ENCODE measurements at regions not wholly inside any gene's neighbourhood (a gene's known extent, or its start where the extent isn't known, plus 50 kb on each side); places are given as distances from the start of the nearest gene placed in this dataset.

- DNase-seq (ENCODE audit: extremely low spot score, unreplicated experiment): no peak
- Mint-ChIP-seq H3K36me3 (no peaks in the 10 kb centered on the region), H3K4me3 (peak overlapping the region; percentile 1), H3K9me3 (peaks cover 5% of the 10 kb centered on the region), H3K27ac (no peak overlapping the region), H3K4me1 (ENCODE audit: unreplicated experiment) (peaks cover 47% of the 10 kb centered on the region), H3K27me3 (peaks cover 20% of the 10 kb centered on the region)
- TF ChIP-seq, protein P1, sequence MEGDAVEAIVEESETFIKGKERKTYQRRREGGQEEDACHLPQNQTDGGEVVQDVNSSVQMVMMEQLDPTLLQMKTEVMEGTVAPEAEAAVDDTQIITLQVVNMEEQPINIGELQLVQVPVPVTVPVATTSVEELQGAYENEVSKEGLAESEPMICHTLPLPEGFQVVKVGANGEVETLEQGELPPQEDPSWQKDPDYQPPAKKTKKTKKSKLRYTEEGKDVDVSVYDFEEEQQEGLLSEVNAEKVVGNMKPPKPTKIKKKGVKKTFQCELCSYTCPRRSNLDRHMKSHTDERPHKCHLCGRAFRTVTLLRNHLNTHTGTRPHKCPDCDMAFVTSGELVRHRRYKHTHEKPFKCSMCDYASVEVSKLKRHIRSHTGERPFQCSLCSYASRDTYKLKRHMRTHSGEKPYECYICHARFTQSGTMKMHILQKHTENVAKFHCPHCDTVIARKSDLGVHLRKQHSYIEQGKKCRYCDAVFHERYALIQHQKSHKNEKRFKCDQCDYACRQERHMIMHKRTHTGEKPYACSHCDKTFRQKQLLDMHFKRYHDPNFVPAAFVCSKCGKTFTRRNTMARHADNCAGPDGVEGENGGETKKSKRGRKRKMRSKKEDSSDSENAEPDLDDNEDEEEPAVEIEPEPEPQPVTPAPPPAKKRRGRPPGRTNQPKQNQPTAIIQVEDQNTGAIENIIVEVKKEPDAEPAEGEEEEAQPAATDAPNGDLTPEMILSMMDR (conservative IDR thresholded peaks at IDR 0.05): no peak
Observed at GRCh38 chr3:197430502-197430901, 125.3 kb downstream of the BDH1 start.

- Mint-ChIP-seq H3K9me3 (peaks cover 2% of the 10 kb centered on the region), H3K27ac (no peak overlapping the region), H3K4me3 (peak overlapping the region; percentile 46), H3K4me1 (ENCODE audit: unreplicated experiment) (peaks cover 51% of the 10 kb centered on the region), H3K36me3 (no peaks in the 10 kb centered on the region), H3K27me3 (peaks cover 21% of the 10 kb centered on the region)
- TF ChIP-seq, protein P1 (conservative IDR thresholded peaks at IDR 0.05): no peak
- no peak for DNase-seq (ENCODE audit: extremely low spot score, unreplicated experiment)
Observed at GRCh38 chr3:197428952-197429351, 126.8 kb downstream of the BDH1 start.

- Mint-ChIP-seq H3K4me1 (ENCODE audit: unreplicated experiment) (peaks cover 49% of the 10 kb centered on the region), H3K27ac (peak overlapping the region; percentile 62)
Observed at GRCh38 chr3:197428117-197428801, 127.5 kb downstream of the BDH1 start.

GRCh38 chr3:197427021-197427420 lies 128.6 kb upstream of the DLG1 start:
- H3K4me1 Mint-ChIP-seq (ENCODE audit: unreplicated experiment): peaks cover 39% of the 10 kb centered on the region
- TF ChIP-seq, protein P1 (conservative IDR thresholded peaks at IDR 0.05): no peak
- no peak overlapping the region for H3K4me3 Mint-ChIP-seq
- no peak overlapping the region for H3K27ac Mint-ChIP-seq
- H3K36me3 Mint-ChIP-seq: no peaks in the 10 kb centered on the region
- H3K9me3 Mint-ChIP-seq: no peaks in the 10 kb centered on the region
- no peak for DNase-seq (ENCODE audit: extremely low spot score, unreplicated experiment)
- peaks cover 15% of the 10 kb centered on the region for H3K27me3 Mint-ChIP-seq

More at GRCh38 chr3:197428117-197428801, 127.5 kb downstream of the BDH1 start:
- Mint-ChIP-seq H3K27me3 (peaks cover 20% of the 10 kb centered on the region), H3K9me3 (no peaks in the 10 kb centered on the region), H3K36me3 (no peaks in the 10 kb centered on the region), H3K4me3 (peak overlapping the region; percentile 46)
- TF ChIP-seq, protein P1 (conservative IDR thresholded peaks at IDR 0.05): no peak
- DNase-seq (ENCODE audit: extremely low spot score, unreplicated experiment): no peak

DNA sequence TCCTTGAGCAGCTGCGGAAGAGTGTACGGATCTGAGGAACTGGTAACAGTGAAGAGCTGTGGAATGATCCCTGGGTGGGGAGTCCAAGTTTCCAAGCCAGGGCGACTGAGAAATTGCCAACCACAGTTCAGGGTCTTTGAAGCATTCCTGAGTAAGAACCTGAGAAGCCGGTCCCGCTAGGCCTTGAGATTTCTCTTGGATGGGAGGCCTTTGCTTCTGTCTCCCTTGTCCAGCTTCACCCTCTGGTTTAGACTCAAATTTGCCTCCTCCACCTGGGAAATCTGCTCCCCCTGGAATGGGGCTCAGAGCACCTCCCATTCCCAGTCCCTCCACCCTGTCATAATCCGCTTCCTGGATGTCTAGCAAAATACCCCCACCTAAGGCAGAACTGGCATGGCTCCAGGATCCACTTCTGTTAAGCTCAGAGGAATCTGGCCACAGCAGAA lies 127.7 kb upstream of the DLG1 start:
- no peak overlapping the region for H3K4me3 Mint-ChIP-seq
- H3K36me3 Mint-ChIP-seq: no peaks in the 10 kb centered on the region
- peaks cover 37% of the 10 kb centered on the region for H3K4me1 Mint-ChIP-seq (ENCODE audit: unreplicated experiment)
- TF ChIP-seq, protein P1 (conservative IDR thresholded peaks at IDR 0.05): no peak
- H3K27ac Mint-ChIP-seq: no peak overlapping the region
- no peak for DNase-seq (ENCODE audit: extremely low spot score, unreplicated experiment)
- H3K9me3 Mint-ChIP-seq: no peaks in the 10 kb centered on the region
- peaks cover 15% of the 10 kb centered on the region for H3K27me3 Mint-ChIP-seq
